ENCODE measurements at regions not wholly inside any gene's neighbourhood (a gene's known extent, or its start where the extent isn't known, plus 50 kb on each side); places are given as distances from the start of the nearest gene placed in this dataset.

DNA sequence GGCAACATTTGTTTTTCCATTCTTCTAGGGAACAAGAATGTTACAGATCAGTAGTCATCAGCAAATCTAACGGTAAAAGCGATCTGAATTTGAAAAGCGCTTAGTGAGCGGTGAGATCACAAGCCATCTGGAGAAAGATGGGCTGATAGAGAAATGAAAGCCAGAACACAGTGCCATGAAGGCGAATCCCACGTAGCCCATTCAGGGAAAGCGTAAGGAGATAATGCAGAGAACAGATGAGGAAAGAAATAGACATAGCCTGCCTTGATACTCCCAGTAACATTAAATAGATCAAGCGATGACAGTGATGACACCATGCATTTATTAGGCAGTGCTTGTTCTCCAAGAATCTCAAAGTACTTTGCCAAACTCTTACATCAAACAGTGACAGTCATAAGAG, 183.1 kb upstream of the PSMD7 start:
- no peaks in the 10 kb centered on the region for H3K36me3 ChIP-seq (ENCODE audit: control insufficient read depth in 1 of 2, insufficient read depth in 2 of 2, low read depth in 1 of 2, low read length in 2 of 2)
- WGBS: 90% methylated on average over 8 of the region's 8 CpGs
- H3K4me2 ChIP-seq (ENCODE audit: low read length, poor library complexity, severe bottlenecking): no peak overlapping the region
- H2AFZ ChIP-seq (ENCODE audit: low read depth, low read length): no peak overlapping the region
- no peaks in the 10 kb centered on the region for H3K9me3 ChIP-seq (ENCODE audit: control insufficient read depth, low read length)
- no peak overlapping the region for H2BK15ac ChIP-seq (ENCODE audit: low read depth, poor library complexity, severe bottlenecking)
- no peak overlapping the region for H3K4ac ChIP-seq (ENCODE audit: low read depth in 1 of 2, low read length in 2 of 2)
- no peak overlapping the region for H3K27ac ChIP-seq (ENCODE audit: low read length, poor library complexity, severe bottlenecking)
- no peak for DNase-seq
- no peak overlapping the region for H3K14ac ChIP-seq (ENCODE audit: low read length in 2 of 2)
- H2BK12ac ChIP-seq (ENCODE audit: low read length in 2 of 2): no peak overlapping the region
- H3K18ac ChIP-seq (ENCODE audit: low read depth in 1 of 2, low read length in 2 of 2): no peak overlapping the region
- H4K8ac ChIP-seq (ENCODE audit: low read length): no peak overlapping the region
- no peak overlapping the region for H3K23ac ChIP-seq (ENCODE audit: low read length in 2 of 2)
- H2AK5ac ChIP-seq (ENCODE audit: low read length, severe bottlenecking): no peak overlapping the region
- no peak overlapping the region for H2BK5ac ChIP-seq (ENCODE audit: low read depth, low read length, poor library complexity, severe bottlenecking)
- no peak overlapping the region for H2BK120ac ChIP-seq (ENCODE audit: low read depth, low read length)
- no peak overlapping the region for H3K9ac ChIP-seq (ENCODE audit: low read length)
- no peaks in the 10 kb centered on the region for H3K27me3 ChIP-seq (ENCODE audit: control insufficient read depth in 1 of 2, insufficient read depth in 1 of 2, low read length in 2 of 2)
- H4K91ac ChIP-seq (ENCODE audit: low read length): no peak overlapping the region
- no peaks in the 10 kb centered on the region for H3K4me1 ChIP-seq (ENCODE audit: control insufficient read depth, insufficient read depth, low read depth, low read length)
- no peak overlapping the region for H3K4me3 ChIP-seq (ENCODE audit: insufficient read depth in 1 of 2, low read depth in 1 of 2, low read length in 2 of 2)
- H3K79me1 ChIP-seq (replicated peaks; ENCODE audit: low read length, poor library complexity, severe bottlenecking): no peaks in the 10 kb centered on the region

DNA sequence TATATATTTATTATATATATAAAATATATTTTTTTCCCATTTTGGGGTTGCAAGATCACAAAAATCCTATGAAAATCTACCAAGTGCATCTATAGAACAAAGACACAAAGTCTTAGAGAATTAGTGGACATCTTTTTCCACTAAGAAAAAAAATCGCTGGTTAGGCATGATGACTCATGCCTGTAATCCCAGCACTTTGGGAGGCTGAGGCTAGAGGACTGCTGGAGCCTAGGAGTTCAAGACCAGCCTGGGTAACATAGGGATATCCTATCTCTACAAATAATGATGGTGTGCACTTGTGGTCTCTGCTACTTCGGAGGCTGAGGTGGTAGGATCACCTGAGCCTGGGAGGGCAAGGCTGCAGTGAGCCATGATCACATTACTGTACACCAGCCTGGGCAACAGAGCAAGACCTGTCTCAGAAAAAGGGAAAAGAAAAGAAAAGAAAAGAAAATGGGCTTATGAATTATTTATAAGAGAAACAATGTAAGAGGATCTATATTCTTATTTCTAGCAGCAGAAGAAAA, 185.1 kb upstream of the PSMD7 start:
- Histone ChIP-seq H3K9ac (ENCODE audit: low read length) (no peak overlapping the region), H3K4me2 (ENCODE audit: low read length, poor library complexity, severe bottlenecking) (no peak overlapping the region), H2BK12ac (ENCODE audit: low read length in 2 of 2) (no peak overlapping the region), H2AFZ (ENCODE audit: low read depth, low read length) (no peak overlapping the region), H2AK5ac (ENCODE audit: low read length, severe bottlenecking) (no peak overlapping the region), H3K4me3 (ENCODE audit: insufficient read depth in 1 of 2, low read depth in 1 of 2, low read length in 2 of 2) (no peak overlapping the region), H3K36me3 (ENCODE audit: control insufficient read depth in 1 of 2, insufficient read depth in 2 of 2, low read depth in 1 of 2, low read length in 2 of 2) (no peaks in the 10 kb centered on the region), H2BK120ac (ENCODE audit: low read depth, low read length) (no peak overlapping the region), H4K8ac (ENCODE audit: low read length) (no peak overlapping the region), H3K27me3 (ENCODE audit: control insufficient read depth in 1 of 2, insufficient read depth in 1 of 2, low read length in 2 of 2) (no peaks in the 10 kb centered on the region), H3K18ac (ENCODE audit: low read depth in 1 of 2, low read length in 2 of 2) (no peak overlapping the region), H3K4me1 (ENCODE audit: control insufficient read depth, insufficient read depth, low read depth, low read length) (no peaks in the 10 kb centered on the region), H2BK5ac (ENCODE audit: low read depth, low read length, poor library complexity, severe bottlenecking) (no peak overlapping the region), H3K4ac (ENCODE audit: low read depth in 1 of 2, low read length in 2 of 2) (no peak overlapping the region), H3K9me3 (ENCODE audit: control insufficient read depth, low read length) (no peaks in the 10 kb centered on the region), H3K27ac (ENCODE audit: low read length, poor library complexity, severe bottlenecking) (no peak overlapping the region), H3K14ac (ENCODE audit: low read length in 2 of 2) (no peak overlapping the region), H2BK15ac (ENCODE audit: low read depth, poor library complexity, severe bottlenecking) (no peak overlapping the region), H3K23ac (ENCODE audit: low read length in 2 of 2) (peak overlapping the region in 1 of 2 experiments; percentile 23), H4K91ac (ENCODE audit: low read length) (no peak overlapping the region), H3K79me1 (replicated peaks; ENCODE audit: low read length, poor library complexity, severe bottlenecking) (no peaks in the 10 kb centered on the region)
- 81% methylated on average over 2 of the region's 2 CpGs for WGBS
- no peak for DNase-seq

DNA sequence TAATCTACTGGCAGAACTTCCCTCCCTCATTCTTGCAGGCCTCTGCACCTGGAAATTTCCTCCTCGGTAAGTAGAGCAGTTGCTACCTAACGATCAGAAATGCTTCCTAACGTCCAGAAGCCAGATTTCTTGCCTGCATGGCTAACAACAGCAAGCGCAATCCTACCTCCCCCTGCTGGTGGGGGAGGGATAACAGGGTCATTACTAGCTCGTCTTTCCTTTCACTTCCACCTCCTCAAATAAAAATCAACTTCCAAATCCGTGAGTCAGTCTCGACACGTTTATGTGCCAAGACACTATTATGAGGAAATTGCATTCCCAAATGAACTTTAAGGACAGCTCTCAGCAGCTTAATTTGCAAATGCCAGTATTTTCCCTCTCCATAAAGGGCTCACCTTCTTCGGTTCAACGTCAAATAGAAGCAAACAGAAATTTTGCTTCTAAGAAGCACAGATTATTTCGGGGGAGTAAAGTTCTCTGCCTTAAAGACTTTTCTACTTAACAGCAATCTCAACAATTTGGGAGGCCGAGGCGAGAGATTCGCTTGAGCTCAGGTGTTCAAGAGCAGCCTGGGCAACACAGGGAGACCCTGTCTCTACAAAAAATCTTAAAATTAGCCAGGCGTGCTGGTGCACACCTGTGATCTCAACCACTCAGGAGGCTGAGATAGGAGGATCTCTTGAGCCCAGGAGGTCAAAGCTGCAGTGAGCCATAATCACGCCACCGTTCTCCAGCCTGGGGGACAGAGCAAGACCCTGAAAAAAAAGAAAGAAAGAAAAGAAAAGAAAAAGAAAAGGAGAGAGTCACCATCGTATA, 188.6 kb upstream of the PSMD7 start:
- H2BK120ac ChIP-seq (ENCODE audit: low read depth, low read length): no peak overlapping the region
- no peak overlapping the region for H2BK12ac ChIP-seq (ENCODE audit: low read length in 2 of 2)
- H3K9me3 ChIP-seq (ENCODE audit: control insufficient read depth, low read length): no peaks in the 10 kb centered on the region
- H3K27ac ChIP-seq (ENCODE audit: low read length, poor library complexity, severe bottlenecking): no peak overlapping the region
- H3K23ac ChIP-seq (ENCODE audit: low read length in 2 of 2): no peak overlapping the region
- peak overlapping the region in 1 of 2 experiments; percentile 48 for H3K4me3 ChIP-seq (ENCODE audit: insufficient read depth in 1 of 2, low read depth in 1 of 2, low read length in 2 of 2)
- H3K18ac ChIP-seq (ENCODE audit: low read depth in 1 of 2, low read length in 2 of 2): no peak overlapping the region
- 51% methylated on average over 18 of the region's 18 CpGs for WGBS
- H4K8ac ChIP-seq (ENCODE audit: low read length): no peak overlapping the region
- no peak overlapping the region for H3K4ac ChIP-seq (ENCODE audit: low read depth in 1 of 2, low read length in 2 of 2)
- no peaks in the 10 kb centered on the region for H3K27me3 ChIP-seq (ENCODE audit: control insufficient read depth in 1 of 2, insufficient read depth in 1 of 2, low read length in 2 of 2)
- H2AK5ac ChIP-seq (ENCODE audit: low read length, severe bottlenecking): no peak overlapping the region
- H2BK15ac ChIP-seq (ENCODE audit: low read depth, poor library complexity, severe bottlenecking): no peak overlapping the region
- peak overlapping the region; percentile 35 for H3K9ac ChIP-seq (ENCODE audit: low read length)
- H2BK5ac ChIP-seq (ENCODE audit: low read depth, low read length, poor library complexity, severe bottlenecking): no peak overlapping the region
- DNase-seq: peak; percentile 4
- H3K4me1 ChIP-seq (ENCODE audit: control insufficient read depth, insufficient read depth, low read depth, low read length): no peaks in the 10 kb centered on the region
- H3K4me2 ChIP-seq (ENCODE audit: low read length, poor library complexity, severe bottlenecking): no peak overlapping the region
- H3K14ac ChIP-seq (ENCODE audit: low read length in 2 of 2): no peak overlapping the region
- H2AFZ ChIP-seq (ENCODE audit: low read depth, low read length): no peak overlapping the region
- no peaks in the 10 kb centered on the region for H3K36me3 ChIP-seq (ENCODE audit: control insufficient read depth in 1 of 2, insufficient read depth in 2 of 2, low read depth in 1 of 2, low read length in 2 of 2)
- no peak overlapping the region for H4K91ac ChIP-seq (ENCODE audit: low read length)
- no peaks in the 10 kb centered on the region for H3K79me1 ChIP-seq (replicated peaks; ENCODE audit: low read length, poor library complexity, severe bottlenecking)

DNA sequence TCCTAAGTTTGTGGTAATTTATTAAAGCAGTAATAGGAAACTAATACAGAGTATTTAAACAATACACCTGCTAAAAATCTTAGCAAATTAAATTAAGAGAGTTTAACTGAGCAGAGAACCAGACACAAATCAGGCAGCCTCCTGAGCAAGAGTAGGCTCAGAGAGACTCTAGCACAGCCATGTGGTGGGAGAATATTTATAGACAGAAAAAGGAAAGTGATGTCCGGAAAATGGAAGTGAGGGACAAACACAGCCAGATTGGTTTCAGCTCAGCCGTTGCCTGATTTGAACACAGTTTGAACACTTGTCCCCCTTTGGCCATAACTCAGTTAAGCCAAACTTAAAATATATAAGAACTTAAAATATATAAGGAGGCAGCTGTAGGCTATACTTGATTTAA, 192.6 kb upstream of the PSMD7 start:
- Histone ChIP-seq H2BK15ac (ENCODE audit: low read depth, poor library complexity, severe bottlenecking) (no peak overlapping the region), H3K4me1 (ENCODE audit: control insufficient read depth, insufficient read depth, low read depth, low read length) (no peaks in the 10 kb centered on the region), H3K9me3 (ENCODE audit: control insufficient read depth, low read length) (no peaks in the 10 kb centered on the region), H2BK5ac (ENCODE audit: low read depth, low read length, poor library complexity, severe bottlenecking) (no peak overlapping the region), H2AFZ (ENCODE audit: low read depth, low read length) (no peak overlapping the region), H2BK120ac (ENCODE audit: low read depth, low read length) (no peak overlapping the region), H2AK5ac (ENCODE audit: low read length, severe bottlenecking) (no peak overlapping the region), H3K9ac (ENCODE audit: low read length) (no peak overlapping the region), H3K27ac (ENCODE audit: low read length, poor library complexity, severe bottlenecking) (no peak overlapping the region), H4K8ac (ENCODE audit: low read length) (no peak overlapping the region), H3K27me3 (ENCODE audit: control insufficient read depth in 1 of 2, insufficient read depth in 1 of 2, low read length in 2 of 2) (no peaks in the 10 kb centered on the region), H3K4me3 (ENCODE audit: insufficient read depth in 1 of 2, low read depth in 1 of 2, low read length in 2 of 2) (no peak overlapping the region), H4K91ac (ENCODE audit: low read length) (no peak overlapping the region), H3K4me2 (ENCODE audit: low read length, poor library complexity, severe bottlenecking) (no peak overlapping the region), H3K23ac (ENCODE audit: low read length in 2 of 2) (no peak overlapping the region), H3K79me1 (replicated peaks; ENCODE audit: low read length, poor library complexity, severe bottlenecking) (no peaks in the 10 kb centered on the region), H3K14ac (ENCODE audit: low read length in 2 of 2) (no peak overlapping the region), H3K4ac (ENCODE audit: low read depth in 1 of 2, low read length in 2 of 2) (no peak overlapping the region), H2BK12ac (ENCODE audit: low read length in 2 of 2) (no peak overlapping the region), H3K18ac (ENCODE audit: low read depth in 1 of 2, low read length in 2 of 2) (no peak overlapping the region), H3K36me3 (ENCODE audit: control insufficient read depth in 1 of 2, insufficient read depth in 2 of 2, low read depth in 1 of 2, low read length in 2 of 2) (no peaks in the 10 kb centered on the region)
- no CpG with 5 or more reads among the region's 2 CpGs for WGBS
- DNase-seq: no peak

Measured in mesenchymal stem cell (in vitro differentiated cells and primary cell).